H1 (cell line): ENCODE measurements at regions not wholly inside any gene's neighbourhood (a gene's known extent, or its start where the extent isn't known, plus 50 kb on each side); places are given as distances from the start of the nearest gene placed in this dataset.

Experiments
- CTCF ChIA-PET: fragments of 300-600 bp; sonication (Branson Sonifier 250); formaldehyde crosslinking; loops from one replicate; lab custom pipeline; 2021; ENCODE audit not compliant: partially characterized antibody; lab: Charles Lee
- POLR2A ChIA-PET: fragments of 300-600 bp; sonication (Branson Sonifier 250); formaldehyde crosslinking; loops from one replicate; lab custom pipeline; 2021; ENCODE audit warnings: inconsistent platforms; ENCODE audit not compliant: partially characterized antibody; lab: Charles Lee
- DNase-seq, 2 experiments: peaks; one replicate each; pipeline versions ENCODE4 v3.0.0 to v3.0.0-alpha.2; 2010 to 2022; ENCODE audit warnings: low spot score in 2 of 2, low read depth in 1 of 2, mixed read lengths in 1 of 2
- FAIRE-seq: peaks from 2 replicates; lab custom pipeline; 2011; peaks lifted over from hg19 to GRCh38; lab: Jason Lieb, UNC
- H2AFZ ChIP-seq: 2 replicates; pipeline ENCODE4 v1.8.1; 2012; ENCODE audit warnings: low read length, inconsistent platforms
- H2AK5ac ChIP-seq: 2 replicates; pipeline ENCODE4 v1.6.1; 2013; ENCODE audit warnings: low read depth, low read length
- H2BK120ac ChIP-seq: replicated peaks from 2 replicates; pipeline ENCODE3; 2013; ENCODE audit warnings: low read depth, low read length, inconsistent platforms
- H2BK12ac ChIP-seq: 2 replicates; pipeline ENCODE4 v1.6.1; 2013; ENCODE audit warnings: low read depth, low read length
- H2BK15ac ChIP-seq: 2 replicates; pipeline ENCODE4 v1.6.1; 2013; ENCODE audit warnings: low read length
- H2BK20ac ChIP-seq: 2 replicates; pipeline ENCODE4 v1.6.1; 2013; ENCODE audit warnings: low read length
- H2BK5ac ChIP-seq: 2 replicates; pipeline ENCODE4 v1.6.1; 2013; ENCODE audit warnings: low read depth, low read length
- H3K14ac ChIP-seq: 2 replicates; pipeline ENCODE4 v1.6.1; 2013; ENCODE audit warnings: inconsistent platforms; ENCODE audit not compliant: insufficient read length
- H3K18ac ChIP-seq: 2 replicates; pipeline ENCODE4 v1.6.1; 2013; ENCODE audit warnings: low read length; ENCODE audit errors: extremely low read depth
- H3K23ac ChIP-seq: 2 replicates; pipeline ENCODE4 v1.6.1; 2013; ENCODE audit warnings: inconsistent platforms; ENCODE audit not compliant: insufficient read length
- H3K23me2 ChIP-seq: 2 replicates; pipeline ENCODE4 v1.6.1; 2013; ENCODE audit warnings: low read depth, low read length
- H3K27ac ChIP-seq: 2 replicates; pipeline ENCODE4 v1.6.1; 2011; ENCODE audit warnings: low read depth, low read length, inconsistent platforms
- H3K27me3 ChIP-seq, 4 experiments: replicated peaks in 1 of 4; 1 replicate in 1 of 4; 2 replicates in 3 of 4; pipeline versions ENCODE4 v1.6.1 to v1.8.1; 2011 to 2013; ENCODE audit warnings: low read length in 3 of 4, mild to moderate bottlenecking in 3 of 4, inconsistent platforms in 2 of 4, mixed read lengths in 2 of 4, moderate library complexity in 1 of 4; ENCODE audit not compliant: control insufficient read depth in 3 of 4, insufficient read depth in 3 of 4; ENCODE audit errors: extremely low read depth in 1 of 4
- H3K36me3 ChIP-seq, 4 experiments: 2 replicates each; pipeline versions ENCODE4 v1.6.1 to v1.8.1; 2011 to 2013; ENCODE audit warnings: mild to moderate bottlenecking in 4 of 4, low read length in 3 of 4, moderate library complexity in 2 of 4, control low read depth in 1 of 4, inconsistent platforms in 1 of 4; ENCODE audit not compliant: insufficient read depth in 4 of 4, control insufficient read depth in 2 of 4
- H3K4ac ChIP-seq: replicated peaks from 2 replicates; pipeline ENCODE3; 2013; ENCODE audit warnings: low read length, low read depth, mixed read lengths, inconsistent platforms; ENCODE audit not compliant: insufficient read length
- H3K4me1 ChIP-seq, 4 experiments: replicated peaks in 1 of 4; 1 replicate in 1 of 4; 2 replicates in 3 of 4; pipeline versions ENCODE4 v1.6.1 to v1.8.1; 2011 to 2013; ENCODE audit warnings: low read length in 3 of 4, inconsistent platforms in 2 of 4, mixed read lengths in 1 of 4; ENCODE audit not compliant: insufficient read depth in 4 of 4, control insufficient read depth in 3 of 4
- H3K4me2 ChIP-seq, 2 experiments: 2 replicates each; pipeline versions ENCODE4 v1.6.1 to v1.8.1; 2011 to 2013; ENCODE audit warnings: low read depth in 2 of 2, low read length in 2 of 2, control low read depth in 1 of 2, inconsistent platforms in 1 of 2, mild to moderate bottlenecking in 1 of 2; ENCODE audit not compliant: insufficient read depth in 1 of 2
- H3K4me3 ChIP-seq, 4 experiments: fragments of 200-600, 300-600 bp in 1 of 4; sonication (generic), shearing (Covaris generic), sonication (Bioruptor Twin) in 1 of 4; 2 replicates each; pipeline versions ENCODE4 v1.5.1 to v1.8.1; 2011 to 2016; ENCODE audit warnings: low read length in 4 of 4, low read depth in 3 of 4, control low read depth in 2 of 4, inconsistent platforms in 2 of 4, mild to moderate bottlenecking in 2 of 4, mixed read lengths in 1 of 4, moderate library complexity in 1 of 4; ENCODE audit not compliant: insufficient read depth in 2 of 4; ENCODE audit errors: extremely low read depth in 1 of 4
- H3K56ac ChIP-seq: replicated peaks from 2 replicates; pipeline ENCODE3; 2013; ENCODE audit warnings: low read depth, mild to moderate bottlenecking, mixed read lengths, low read length, inconsistent platforms; ENCODE audit not compliant: insufficient read length
- H3K79me1 ChIP-seq: 2 replicates; pipeline ENCODE4 v1.6.1; 2013; ENCODE audit warnings: low read depth, low read length, control low read depth
- H3K79me2 ChIP-seq, 2 experiments: 2 replicates each; pipeline versions ENCODE4 v1.6.1 to v1.8.1; 2012 to 2013; ENCODE audit warnings: low read length in 2 of 2, mild to moderate bottlenecking in 2 of 2, inconsistent platforms in 1 of 2; ENCODE audit not compliant: insufficient read depth in 2 of 2, control insufficient read depth in 1 of 2
- H3K9ac ChIP-seq, 4 experiments: replicated peaks in 1 of 4; 1 replicate in 1 of 4; 2 replicates in 3 of 4; pipeline versions ENCODE4 v1.6.1 to v1.8.1; 2011 to 2013; ENCODE audit warnings: low read depth in 3 of 4, low read length in 3 of 4, control low read depth in 2 of 4, mild to moderate bottlenecking in 2 of 4, moderate library complexity in 2 of 4, inconsistent platforms in 1 of 4; ENCODE audit errors: extremely low read depth in 1 of 4
- H3K9me3 ChIP-seq, 2 experiments: 2 replicates each; pipeline versions ENCODE4 v1.6.1 to v1.8.1; 2012 to 2013; ENCODE audit warnings: mild to moderate bottlenecking in 2 of 2, moderate library complexity in 2 of 2, control low read depth in 1 of 2, inconsistent platforms in 1 of 2, low read depth in 1 of 2, low read length in 1 of 2, mixed read lengths in 1 of 2; ENCODE audit not compliant: insufficient read depth in 2 of 2
- H4K20me1 ChIP-seq, 2 experiments: replicated peaks in 1 of 2; 2 replicates each; pipeline versions ENCODE3 to v1.8.1; 2011 to 2013; ENCODE audit warnings: inconsistent platforms in 2 of 2, low read length in 2 of 2, mild to moderate bottlenecking in 1 of 2; ENCODE audit not compliant: insufficient read depth in 2 of 2, control insufficient read depth in 1 of 2
- H4K5ac ChIP-seq: 2 replicates; pipeline ENCODE4 v1.6.1; 2013; ENCODE audit warnings: low read length, low read depth, mixed read lengths, inconsistent platforms; ENCODE audit not compliant: insufficient read length
- H4K8ac ChIP-seq: 2 replicates; pipeline ENCODE4 v1.8.0; 2013; ENCODE audit warnings: mild to moderate bottlenecking, moderate library complexity, low read length, inconsistent platforms; ENCODE audit not compliant: insufficient read depth; ENCODE audit errors: extremely low read depth
- H4K91ac ChIP-seq: replicated peaks from 2 replicates; pipeline ENCODE3; 2013; ENCODE audit warnings: low read length, mixed read lengths, inconsistent platforms; ENCODE audit not compliant: insufficient read length
- HDAC6 ChIP-seq: IDR thresholded peaks from one replicate; pipeline ENCODE4 v1.7.1; 2012; ENCODE audit warnings: low read depth, mild to moderate bottlenecking, inconsistent platforms, low read length, moderate library complexity
- KDM4A ChIP-seq: IDR thresholded peaks from one replicate; pipeline ENCODE4 v1.7.1; 2012; ENCODE audit warnings: low read depth, mild to moderate bottlenecking, moderate library complexity, low read length, inconsistent platforms; ENCODE audit not compliant: severe bottlenecking
- MAFK ChIP-seq: IDR thresholded peaks from 2 replicates; pipeline ENCODE4 v1.6.1; 2012; ENCODE audit warnings: low read depth, mild to moderate bottlenecking, improper control_type of control experiment, low read length
- SUZ12 ChIP-seq: fragments of 200-600 bp; sonication (generic); IDR thresholded peaks from 2 replicates; pipeline ENCODE4 v1.6.1; 2012; ENCODE audit warnings: mild to moderate bottlenecking, inconsistent platforms, low read length, moderate library complexity, mixed read lengths
- TBP ChIP-seq: IDR thresholded peaks from 2 replicates; pipeline ENCODE4 v1.6.1; 2011; ENCODE audit warnings: low read depth, low read length, improper control_type of control experiment
- ZNF274 ChIP-seq: IDR thresholded peaks from 2 replicates; pipeline ENCODE4 v1.7.0; 2012; ENCODE audit warnings: low read length, borderline replicate concordance; ENCODE audit errors: extremely low read depth
- WGBS, 2 experiments: shearing (Covaris generic) in 1 of 2; methylation state at CpG; one replicate each; pipeline versions ENCODE4 v1.1.6 to v1.1.7; 2013 to 2015; ENCODE audit warnings: low lambda C conversion rate in 2 of 2, mixed read lengths in 2 of 2, inconsistent platforms in 1 of 2, low coverage in 1 of 2, missing lambda C conversion rate in 1 of 2; ENCODE audit not compliant: insufficient replicate concordance in 2 of 2, insufficient coverage in 1 of 2, insufficient read length in 1 of 2; ENCODE audit errors: extremely low coverage in 1 of 2, missing lambda C conversion rate in 1 of 2; 5-methylcytosine and 5-hydroxymethylcytosine counted together

GRCh38 chr18:73752546-73752945 lies 395.1 kb downstream of the FBXO15 start:
- Histone ChIP-seq H4K5ac (no peak overlapping the region), H3K79me1 (no peaks in the 10 kb centered on the region), H4K20me1 (no peaks in the 10 kb centered on the region), H2AFZ (no peak overlapping the region), H3K9ac (no peak overlapping the region), H2BK15ac (no peak overlapping the region), H4K91ac (no peak overlapping the region), H3K4me1 (no peaks in the 10 kb centered on the region), H2BK20ac (no peak overlapping the region), H3K79me2 (no peaks in the 10 kb centered on the region), H3K56ac (no peak overlapping the region), H4K8ac (no peak overlapping the region), H3K36me3 (no peaks in the 10 kb centered on the region), H2BK5ac (no peak overlapping the region), H3K4me2 (no peak overlapping the region), H3K23ac (no peak overlapping the region), H3K18ac (no peak overlapping the region), H3K27me3 (no peaks in the 10 kb centered on the region), H2BK120ac (no peak overlapping the region), H3K9me3 (no peaks in the 10 kb centered on the region), H3K14ac (no peak overlapping the region), H2BK12ac (no peak overlapping the region), H3K4ac (no peak overlapping the region), H3K23me2 (no peaks in the 10 kb centered on the region), H3K4me3 (no peak overlapping the region), H2AK5ac (no peak overlapping the region), H3K27ac (no peak overlapping the region)
- FAIRE-seq: no peak
- 99% methylated on average over 4 of the region's 4 CpGs; no CpG with 5 or more reads in 1 of the 2 experiments for WGBS, 2 experiments
- ChIA-PET CTCF (interaction anchor here (0.6 kb wide), 1 partner anchor 315 kb away, joined by 4 read pairs; no protein-coding TSS in a partner anchor), POLR2A (no interaction called here)
- TF ChIP-seq ZNF274 (no peak), TBP (no peak), KDM4A (no peak), SUZ12 (no peak), MAFK (no peak), HDAC6 (no peak)
- no peak for DNase-seq
